HG02884 (cell line): ENCODE measurements at regions not wholly inside any gene's neighbourhood (a gene's known extent, or its start where the extent isn't known, plus 50 kb on each side); places are given as distances from the start of the nearest gene placed in this dataset.
A peak's percentile ranks its signal among the peaks of the same experiment; 100 is the strongest.
"Not testable (repeated sequence)": the region's sequence is repeated elsewhere in the genome, so short reads cannot be mapped to it uniquely, and the experiment has no call there.

Experiments used
- ATAC-seq: cut with Tn5 transposase; IDR thresholded peaks from one replicate; pipeline ENCODE4 v1.9.1; 2021; ENCODE audit warnings: mild to moderate bottlenecking, moderate library complexity; ENCODE audit not compliant: unreplicated experiment

DNA sequence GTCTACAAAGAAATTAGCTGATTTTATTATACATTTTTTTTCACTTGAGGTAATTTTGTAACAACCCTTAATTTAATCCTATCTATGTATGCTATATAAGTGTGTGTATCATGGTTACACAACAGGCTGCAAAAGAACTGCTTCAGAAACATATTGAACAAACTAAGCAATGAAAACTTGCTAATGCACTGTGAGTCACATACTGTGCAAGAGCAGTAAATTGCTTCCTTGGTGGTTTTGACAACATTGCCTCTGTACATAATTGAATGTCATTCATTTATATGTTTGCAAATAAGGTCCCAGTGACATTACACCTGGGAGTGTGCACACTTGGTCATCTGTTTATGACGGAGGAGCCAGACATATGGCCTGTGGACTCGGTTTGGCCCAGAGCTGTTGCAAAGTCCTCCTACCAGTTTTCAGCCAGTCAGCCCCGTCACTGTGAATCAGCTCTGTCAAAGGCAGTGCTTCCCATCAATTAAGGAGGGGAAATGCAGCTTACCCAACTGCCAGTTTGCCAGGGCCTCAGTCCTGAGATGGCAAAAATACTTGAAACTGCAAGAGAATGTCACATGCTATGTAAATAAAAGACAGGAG is 835.0 kb downstream of the TTLL7 start:
- not testable (repeated sequence) for ATAC-seq

DNA sequence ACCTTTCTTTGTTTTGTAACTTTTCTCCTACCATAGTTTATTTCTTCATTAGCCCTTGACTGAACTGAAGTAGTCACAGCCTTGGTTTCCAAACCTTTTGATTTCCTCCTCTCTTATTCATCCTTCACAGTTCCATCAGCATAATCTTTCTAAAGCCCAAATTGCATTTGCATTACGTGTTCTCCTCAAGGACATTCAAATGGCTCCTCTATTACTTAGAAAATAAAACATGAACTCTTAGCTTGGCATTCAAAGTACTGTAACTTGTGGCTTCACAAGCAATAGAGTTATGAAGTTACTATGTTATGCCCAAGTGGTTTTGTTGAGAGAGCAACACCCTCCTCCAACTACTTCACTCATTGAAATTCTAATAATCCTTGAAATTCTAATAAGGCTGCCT is 840.0 kb downstream of the TTLL7 start:
- not testable (repeated sequence) for ATAC-seq

GRCh38 chr1:83154306-83154705 is 844.6 kb downstream of the TTLL7 start:
- ATAC-seq: not testable (repeated sequence)

- not testable (repeated sequence) for ATAC-seq
Observed at GRCh38 chr1:83151167-83151898, 847.6 kb downstream of the TTLL7 start.

GRCh38 chr1:83150479-83150878 is 848.5 kb downstream of the TTLL7 start:
- not testable (repeated sequence) for ATAC-seq

DNA sequence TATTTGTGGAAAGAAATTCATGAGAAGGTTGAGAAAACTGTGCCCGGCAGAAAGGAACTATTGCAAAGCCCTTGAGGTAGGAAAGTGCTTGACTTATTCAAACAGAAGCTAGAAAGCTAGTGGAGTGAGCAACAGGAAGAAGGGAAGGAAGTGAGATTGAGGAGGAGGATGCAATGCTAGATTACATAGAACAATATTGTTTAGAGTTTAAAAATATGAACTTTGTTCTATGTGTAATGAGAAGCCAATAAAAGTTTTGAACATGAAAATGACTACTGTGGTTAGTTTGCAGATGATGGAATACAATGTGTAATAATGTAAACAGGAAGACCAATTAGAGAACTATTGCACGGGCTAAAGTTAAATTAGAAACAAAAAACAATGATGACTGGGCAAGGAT is 853.1 kb downstream of the TTLL7 start:
- not testable (repeated sequence) for ATAC-seq

- not testable (repeated sequence) for ATAC-seq
Observed at GRCh38 chr1:83142802-83143201, 856.1 kb downstream of the TTLL7 start.

DNA sequence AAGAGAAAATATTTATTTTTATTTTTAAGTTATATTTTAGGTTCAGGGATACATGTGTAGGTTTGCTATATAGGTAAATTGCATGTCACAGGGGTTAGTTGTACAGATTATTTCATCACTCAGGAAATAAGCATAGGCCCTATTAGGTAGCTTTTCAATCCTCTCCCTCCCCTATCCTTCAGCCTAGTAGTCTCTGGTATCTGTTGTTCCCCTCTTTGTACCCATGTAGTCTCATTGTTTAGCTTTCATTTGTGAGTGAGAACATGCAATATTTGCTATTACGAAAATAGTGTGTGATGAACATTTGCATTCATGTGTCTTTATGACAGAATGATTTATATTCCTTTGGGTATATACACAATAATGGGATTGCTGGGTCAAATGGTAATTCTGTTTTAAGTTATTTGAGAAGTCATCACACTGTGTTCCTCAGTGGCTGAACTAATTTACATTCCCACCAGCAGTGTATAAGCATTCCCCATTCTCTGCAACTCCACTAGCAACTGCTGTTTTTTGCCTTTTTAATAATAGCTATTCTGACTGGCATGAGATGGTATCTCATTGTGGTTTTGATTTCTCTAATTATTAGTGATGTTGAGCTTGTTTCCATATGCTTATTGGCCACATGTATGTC is 863.3 kb downstream of the TTLL7 start:
- ATAC-seq: not testable (repeated sequence)

- not testable (repeated sequence) for ATAC-seq
Observed at GRCh38 chr1:83134322-83135014, 864.5 kb downstream of the TTLL7 start.

GRCh38 chr1:83131692-83131955 is 867.3 kb downstream of the TTLL7 start:
- no peak for ATAC-seq

DNA sequence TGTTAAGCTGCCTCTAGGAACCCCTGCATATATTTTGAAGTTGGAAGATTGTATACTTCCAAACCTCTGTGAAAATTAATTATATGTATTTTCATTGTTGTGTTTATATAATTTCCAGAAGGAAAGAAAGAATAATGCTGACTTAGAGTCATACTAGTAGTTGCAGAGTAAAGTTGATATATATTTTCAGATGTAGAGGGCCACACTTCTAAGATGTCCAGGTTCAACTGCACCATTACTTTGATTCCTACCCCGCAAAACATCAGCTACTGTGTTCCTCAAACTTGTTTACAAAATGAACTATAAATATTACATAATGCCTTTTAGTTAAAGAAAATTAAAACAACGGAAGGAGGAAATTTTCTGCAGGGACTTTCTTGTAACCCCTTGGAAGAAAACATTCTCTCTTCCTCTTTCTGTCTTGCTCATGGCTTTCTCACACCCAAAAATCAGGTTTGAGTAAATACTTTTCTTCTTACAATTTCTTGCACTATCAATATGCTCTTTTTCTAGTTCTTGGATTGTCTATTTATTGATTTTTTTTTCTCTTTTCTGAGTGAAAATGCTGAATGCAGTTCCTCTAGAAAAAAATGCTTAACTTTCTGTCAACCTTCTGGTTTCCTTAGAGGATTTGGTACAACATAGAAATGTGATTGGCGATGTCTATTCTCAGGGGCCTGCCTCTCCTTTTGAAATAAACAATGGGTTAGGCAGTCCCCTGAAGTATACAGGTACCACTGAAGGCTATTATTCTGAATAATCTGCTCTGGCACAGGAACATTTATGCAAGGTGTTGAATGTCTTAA is 867.8 kb downstream of the TTLL7 start:
- ATAC-seq: peak; percentile 72

- no peak for ATAC-seq
Observed at GRCh38 chr1:83129107-83129506, 869.8 kb downstream of the TTLL7 start.

- no peak for ATAC-seq
Observed at GRCh38 chr1:83125456-83125855, 873.5 kb downstream of the TTLL7 start.

- ATAC-seq: no peak
Observed at GRCh38 chr1:83123019-83123418, 875.9 kb downstream of the TTLL7 start.

- ATAC-seq: no peak
Observed at GRCh38 chr1:83118472-83118871, 880.5 kb downstream of the TTLL7 start.

DNA sequence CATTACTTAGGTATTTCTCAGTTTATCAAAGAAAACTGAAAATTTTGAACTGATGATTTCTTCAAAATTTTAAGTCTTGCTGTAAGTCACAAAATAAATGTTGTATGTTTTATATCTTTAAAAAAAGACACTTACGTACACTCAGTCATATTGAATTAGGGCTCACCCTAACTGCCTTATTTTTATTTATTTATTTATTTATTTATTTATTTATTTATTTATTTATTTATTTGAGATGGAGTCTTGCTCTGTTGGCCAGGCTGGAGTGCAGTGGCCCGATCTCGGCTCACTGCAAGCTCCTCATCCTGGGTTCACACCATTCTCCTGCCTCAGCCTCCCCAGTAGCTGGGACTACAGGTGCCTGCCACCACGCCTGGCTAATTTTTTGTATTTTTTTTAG is 881.9 kb downstream of the TTLL7 start:
- ATAC-seq: not testable (repeated sequence)

DNA sequence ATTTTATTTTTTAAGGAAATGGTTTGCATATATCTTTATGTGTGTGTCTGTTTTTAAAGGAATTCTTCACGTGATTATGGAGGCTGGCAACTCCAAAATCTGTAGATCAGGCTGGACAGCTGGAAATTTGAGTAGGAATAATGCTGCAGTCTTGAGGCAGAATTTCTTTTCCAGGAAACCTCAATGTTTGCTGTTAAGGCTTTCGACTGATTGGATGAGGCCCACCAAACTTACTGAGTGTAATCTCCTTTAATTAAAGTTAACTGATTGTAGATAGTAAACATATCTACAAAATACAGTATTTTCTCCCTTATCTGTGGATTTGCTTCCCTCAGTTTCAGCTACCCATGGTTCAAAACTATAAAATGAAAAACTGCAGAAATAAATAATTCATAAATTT is 883.1 kb downstream of the TTLL7 start:
- no peak for ATAC-seq

DNA sequence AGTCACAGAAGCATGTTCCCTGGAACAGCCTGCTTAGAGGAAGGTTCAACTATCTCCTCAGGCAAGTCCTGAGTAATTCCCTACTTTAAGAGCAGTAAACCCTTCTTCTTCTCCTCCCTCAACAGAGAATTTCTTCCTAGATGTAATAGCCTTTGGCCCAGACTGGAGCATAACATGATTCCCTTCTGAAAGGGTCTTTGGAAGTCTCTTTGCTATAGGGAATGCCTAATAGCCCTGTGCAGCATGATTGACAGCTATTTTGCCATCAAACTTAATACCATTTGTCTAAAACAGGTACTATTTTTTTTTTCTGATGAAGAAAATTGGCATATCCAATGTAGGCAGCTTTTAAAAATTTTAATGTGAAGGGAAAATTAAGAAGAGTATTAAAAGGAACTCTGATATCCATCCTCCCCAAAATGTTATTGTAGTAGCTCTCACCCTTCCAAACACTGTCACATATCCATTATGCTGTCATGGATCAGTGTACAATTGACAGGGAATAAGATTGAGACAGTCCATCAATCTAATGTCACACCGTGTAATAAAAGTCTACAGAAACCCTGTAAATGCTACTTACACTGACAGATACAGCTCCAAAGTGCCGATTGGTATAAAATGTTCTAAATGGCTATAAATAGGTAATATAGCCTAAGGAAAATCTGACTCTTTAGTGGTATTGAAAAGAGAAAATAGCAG is 884.6 kb downstream of the TTLL7 start:
- ATAC-seq: no peak

DNA sequence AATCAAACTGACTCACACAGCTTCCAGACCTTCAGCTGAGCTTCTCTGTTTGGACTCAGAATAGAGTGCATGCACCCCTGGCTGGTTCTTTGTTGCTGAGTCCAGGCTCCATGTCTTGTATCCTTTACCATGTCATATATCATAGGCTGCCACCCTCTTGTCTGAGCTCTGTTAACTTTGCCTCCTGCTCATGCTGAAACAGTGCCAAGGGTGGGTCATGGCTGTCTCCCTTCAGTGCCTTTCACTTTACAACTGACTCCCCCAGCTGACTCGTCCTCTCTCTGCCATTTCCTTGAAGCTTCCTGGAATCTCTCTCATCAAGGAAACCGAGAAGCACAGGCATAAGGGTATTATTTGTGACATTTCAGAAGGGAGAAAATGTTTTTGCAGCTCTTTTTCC is 885.3 kb downstream of the TTLL7 start:
- ATAC-seq: no peak

DNA sequence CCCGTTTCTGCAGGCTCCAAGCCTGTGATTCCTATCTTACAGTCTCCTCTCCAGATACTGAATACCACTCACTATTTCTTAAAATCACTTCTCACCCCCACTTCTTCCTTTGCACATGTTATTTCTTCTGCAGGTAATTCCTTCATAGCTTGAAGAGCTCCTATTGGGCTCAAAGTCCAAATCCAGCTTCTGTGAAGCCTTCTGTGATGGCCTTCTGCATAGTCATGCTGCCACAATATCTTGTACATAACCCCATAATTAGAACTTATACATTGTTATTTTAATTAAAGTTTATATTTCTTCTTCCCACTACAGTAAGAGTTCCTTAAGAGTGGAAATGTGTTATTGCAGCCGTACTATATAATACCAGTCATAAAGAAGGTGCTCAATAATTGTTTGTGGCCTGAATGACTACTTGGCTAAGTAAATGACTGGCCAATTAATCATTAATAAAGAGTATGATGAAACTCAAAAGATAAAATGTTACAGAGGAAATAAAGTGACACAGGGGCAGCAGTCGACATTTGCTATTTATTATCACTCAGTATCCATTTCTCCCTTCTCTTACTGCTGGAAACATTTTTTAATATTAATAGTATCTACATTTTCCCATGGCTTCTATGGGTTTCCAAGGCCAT is 886.6 kb downstream of the TTLL7 start:
- ATAC-seq: no peak
